ENCODE measurements at regions not wholly inside any gene's neighbourhood (a gene's known extent, or its start where the extent isn't known, plus 50 kb on each side); places are given as distances from the start of the nearest gene placed in this dataset.

GRCh38 chr5:112616812-112617547, 120.7 kb upstream of the APC start:
- no peak for DNase-seq (ENCODE audit: extremely low read depth, low read depth)

- DNase-seq (ENCODE audit: extremely low read depth, low read depth), result no peak
Measured at GRCh38 chr5:112625246-112625645, 112.4 kb upstream of the APC start.

GRCh38 chr5:112625689-112626438, 111.8 kb upstream of the APC start:
- DNase-seq (ENCODE audit: extremely low read depth, low read depth), result no peak

- DNase-seq (ENCODE audit: extremely low read depth, low read depth), result no peak
Measured at GRCh38 chr5:112626715-112627114, 111.0 kb upstream of the APC start.

- DNase-seq (ENCODE audit: extremely low read depth, low read depth), result no peak
Measured at GRCh38 chr5:112628214-112628980, 109.3 kb upstream of the APC start.

GRCh38 chr5:112630246-112631009, 107.3 kb upstream of the APC start:
- no peak for DNase-seq (ENCODE audit: extremely low read depth, low read depth)

- no peak for DNase-seq (ENCODE audit: extremely low read depth, low read depth)
Measured at GRCh38 chr5:112634166-112634565, 103.5 kb upstream of the APC start.

GRCh38 chr5:112634796-112635195, 102.9 kb upstream of the APC start:
- DNase-seq (ENCODE audit: extremely low read depth, low read depth), result no peak

GRCh38 chr5:112635276-112635675, 102.4 kb upstream of the APC start:
- no peak for DNase-seq (ENCODE audit: extremely low read depth, low read depth)

- DNase-seq (ENCODE audit: extremely low read depth, low read depth), result no peak
Measured at GRCh38 chr5:112635771-112636731, 101.6 kb upstream of the APC start.

GRCh38 chr5:112636751-112637150, 100.9 kb upstream of the APC start:
- DNase-seq (ENCODE audit: extremely low read depth, low read depth), result no peak

- no peak for DNase-seq (ENCODE audit: extremely low read depth, low read depth)
Measured at GRCh38 chr5:112637343-112637742, 100.3 kb upstream of the APC start.

GRCh38 chr5:112640546-112640945, 97.1 kb upstream of the APC start:
- no peak for DNase-seq (ENCODE audit: extremely low read depth, low read depth)

- DNase-seq (ENCODE audit: extremely low read depth, low read depth), result no peak
Measured at GRCh38 chr5:112641515-112642110, 96.1 kb upstream of the APC start.

GRCh38 chr5:112642885-112643284, 94.8 kb upstream of the APC start:
- no peak for DNase-seq (ENCODE audit: extremely low read depth, low read depth)

GRCh38 chr5:112643339-112643971, 94.2 kb upstream of the APC start:
- DNase-seq (ENCODE audit: extremely low read depth, low read depth), result no peak

- DNase-seq (ENCODE audit: extremely low read depth, low read depth), result no peak
Measured at GRCh38 chr5:112646139-112646936, 91.3 kb upstream of the APC start.

- no peak for DNase-seq (ENCODE audit: extremely low read depth, low read depth)
Measured at GRCh38 chr5:112647428-112647827, 90.3 kb upstream of the APC start.
